HG03469 (cell line): ENCODE measurements at regions not wholly inside any gene's neighbourhood (a gene's known extent, or its start where the extent isn't known, plus 50 kb on each side); places are given as distances from the start of the nearest gene placed in this dataset.

Source experiments
- ATAC-seq: cut with Tn5 transposase; IDR thresholded peaks from one replicate; pipeline ENCODE4 v1.9.1; 2021; ENCODE audit warnings: mild to moderate bottlenecking, moderate library complexity, moderate number of reproducible peaks; ENCODE audit not compliant: unreplicated experiment

- no peak for ATAC-seq
These were observed 612.3 kb upstream of the SLITRK5 start for GRCh38 chr13:87058786-87059329.

GRCh38 chr13:87078947-87079795 is 592.0 kb upstream of the SLITRK5 start:
- ATAC-seq: no peak

- no peak for ATAC-seq
These were observed 590.9 kb upstream of the SLITRK5 start for GRCh38 chr13:87080100-87080779.

GRCh38 chr13:87084192-87084591 is 587.0 kb upstream of the SLITRK5 start:
- no peak for ATAC-seq

- ATAC-seq: no peak
These were observed 583.4 kb upstream of the SLITRK5 start for GRCh38 chr13:87087741-87088140.

GRCh38 chr13:87089391-87089790 is 581.8 kb upstream of the SLITRK5 start:
- ATAC-seq: no peak

- no peak for ATAC-seq
These were observed 577.8 kb upstream of the SLITRK5 start for GRCh38 chr13:87093399-87093798.

- no peak for ATAC-seq
These were observed 576.5 kb upstream of the SLITRK5 start for GRCh38 chr13:87094646-87095045.

- no peak for ATAC-seq
These were observed 570.7 kb upstream of the SLITRK5 start for GRCh38 chr13:87100431-87100830.

GRCh38 chr13:87107651-87108050 is 563.5 kb upstream of the SLITRK5 start:
- ATAC-seq: no peak

GRCh38 chr13:87120476-87120875 is 550.7 kb upstream of the SLITRK5 start:
- no peak for ATAC-seq

- no peak for ATAC-seq
These were observed 548.6 kb upstream of the SLITRK5 start for GRCh38 chr13:87122551-87122950.

- no peak for ATAC-seq
These were observed 547.0 kb upstream of the SLITRK5 start for GRCh38 chr13:87123987-87124784.

- ATAC-seq: no peak
These were observed 546.4 kb upstream of the SLITRK5 start for GRCh38 chr13:87124785-87125074.

GRCh38 chr13:87128036-87128435 is 543.1 kb upstream of the SLITRK5 start:
- no peak for ATAC-seq

GRCh38 chr13:87128491-87128890 is 542.7 kb upstream of the SLITRK5 start:
- no peak for ATAC-seq

GRCh38 chr13:87129602-87130300 is 541.4 kb upstream of the SLITRK5 start:
- no peak for ATAC-seq

- no peak for ATAC-seq
These were observed 540.7 kb upstream of the SLITRK5 start for GRCh38 chr13:87130423-87130822.

GRCh38 chr13:87131611-87132010 is 539.6 kb upstream of the SLITRK5 start:
- ATAC-seq: no peak

- ATAC-seq: no peak
These were observed 532.3 kb upstream of the SLITRK5 start for GRCh38 chr13:87138866-87139265.

GRCh38 chr13:87147076-87147475 is 524.1 kb upstream of the SLITRK5 start:
- ATAC-seq: no peak
